GM23248 (cell line): ENCODE measurements at regions not wholly inside any gene's neighbourhood (a gene's known extent, or its start where the extent isn't known, plus 50 kb on each side); places are given as distances from the start of the nearest gene placed in this dataset.

ENCODE experiments used
- EZH2 ChIP-seq: fragments of 200-600 bp; sonication (generic); IDR thresholded peaks from 2 replicates; pipeline ENCODE4 v1.6.1; 2018; ENCODE audit warnings: antibody characterized with exemption, mild to moderate bottlenecking; ENCODE audit not compliant: insufficient read depth, poor library complexity, severe bottlenecking
- EZH2phosphoT487 ChIP-seq: fragments of 200-600 bp; sonication (generic); IDR thresholded peaks from 2 replicates; pipeline ENCODE4 v1.6.1; 2018; ENCODE audit warnings: antibody characterized with exemption, moderate library complexity, mild to moderate bottlenecking, low read depth; ENCODE audit not compliant: insufficient read depth

- TF ChIP-seq EZH2phosphoT487: no peak
- TF ChIP-seq EZH2: no peak
These were observed 51.3 kb upstream of the STXBP6 start for GRCh38 chr14:25101276-25101675.
